ENCODE measurements at regions not wholly inside any gene's neighbourhood (a gene's known extent, or its start where the extent isn't known, plus 50 kb on each side); places are given as distances from the start of the nearest gene placed in this dataset.
A peak's percentile ranks its signal among the peaks of the same experiment; 100 is the strongest.

GRCh38 chr10:7507887-7508726 lies 97.3 kb upstream of the SFMBT2 start:
- DNase-seq, result no peak

DNA sequence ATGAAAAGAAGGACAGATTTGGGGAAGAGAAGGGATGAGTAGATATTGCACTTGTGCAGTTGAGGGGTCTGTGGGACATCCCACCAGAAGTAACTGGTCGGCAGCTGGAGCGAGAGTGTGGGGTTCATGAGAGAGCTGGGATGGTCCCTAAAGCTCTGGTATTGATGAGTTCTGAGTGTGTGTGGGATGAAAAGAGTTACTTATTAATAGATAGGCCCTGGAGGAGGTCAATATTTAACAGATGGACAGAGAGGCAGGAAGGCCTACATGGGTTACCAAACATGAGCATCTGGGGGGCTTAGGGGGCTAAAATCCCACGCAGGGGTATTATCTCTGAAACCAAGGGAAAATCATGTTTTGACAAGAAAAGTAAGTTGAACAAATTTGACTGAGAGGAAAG lies 95.7 kb upstream of the SFMBT2 start:
- no peak for DNase-seq

DNA sequence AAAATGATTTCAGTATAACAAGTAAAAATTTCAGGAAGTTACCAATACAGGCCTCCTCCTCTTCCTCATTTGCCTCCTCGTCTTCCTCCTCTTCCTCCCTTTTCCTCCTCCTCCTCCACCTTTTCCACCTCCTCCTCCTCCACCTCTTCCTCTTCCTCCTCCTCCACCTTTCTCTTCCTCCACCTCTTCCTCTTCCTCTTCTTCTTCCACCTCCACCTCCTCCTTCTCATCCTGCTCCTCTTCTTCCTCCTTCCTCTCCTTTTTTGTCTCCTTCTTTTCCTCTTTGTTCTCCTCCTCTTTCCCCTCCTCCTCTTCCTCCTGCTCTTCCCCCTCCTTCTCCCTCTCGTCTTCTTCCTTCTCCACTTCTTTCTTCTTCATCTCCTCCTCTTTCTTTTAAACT lies 94.4 kb upstream of the SFMBT2 start:
- DNase-seq, result no peak

DNA sequence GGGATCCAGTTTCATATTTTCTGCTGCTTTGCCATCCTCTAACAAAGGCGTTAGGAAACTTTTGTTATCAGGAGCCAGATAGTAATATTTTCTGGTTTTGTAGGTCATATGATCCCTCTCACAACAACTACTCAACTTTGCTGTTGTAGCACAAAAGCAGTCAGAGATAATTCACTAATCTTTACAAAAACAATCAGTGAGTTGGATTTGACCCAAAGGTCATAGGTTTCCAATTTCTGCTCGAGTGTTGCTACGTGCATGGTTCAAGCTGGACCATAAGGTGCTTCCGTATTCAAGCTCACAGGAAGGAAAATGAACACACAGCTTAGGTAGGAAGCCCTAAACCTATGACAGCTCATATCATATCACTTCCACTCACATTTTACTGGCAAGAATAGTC lies 92.4 kb upstream of the SFMBT2 start:
- no peak for DNase-seq

- DNase-seq, result no peak
Observed at GRCh38 chr10:7501157-7501556, 90.3 kb upstream of the SFMBT2 start.

DNA sequence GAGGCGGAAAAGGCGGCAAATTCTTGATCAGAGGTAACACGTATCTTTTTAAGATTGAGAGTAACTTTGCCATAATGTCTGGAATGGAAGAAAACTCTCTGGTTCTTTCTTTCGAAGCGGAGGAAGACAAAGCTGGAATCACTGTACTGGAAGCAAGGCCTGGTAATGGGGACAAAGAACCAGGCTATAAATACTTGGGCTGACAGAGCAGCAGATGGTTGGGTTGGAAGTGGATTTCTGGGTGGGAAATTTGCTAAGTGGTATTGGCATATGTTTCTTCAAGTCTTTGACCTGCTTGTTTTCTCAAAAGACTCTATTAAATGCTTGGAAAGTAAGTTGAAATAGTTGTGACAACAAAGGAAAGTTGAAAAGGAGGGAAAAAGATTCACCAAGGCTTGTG lies 87.3 kb upstream of the SFMBT2 start:
- DNase-seq, result no peak

DNA sequence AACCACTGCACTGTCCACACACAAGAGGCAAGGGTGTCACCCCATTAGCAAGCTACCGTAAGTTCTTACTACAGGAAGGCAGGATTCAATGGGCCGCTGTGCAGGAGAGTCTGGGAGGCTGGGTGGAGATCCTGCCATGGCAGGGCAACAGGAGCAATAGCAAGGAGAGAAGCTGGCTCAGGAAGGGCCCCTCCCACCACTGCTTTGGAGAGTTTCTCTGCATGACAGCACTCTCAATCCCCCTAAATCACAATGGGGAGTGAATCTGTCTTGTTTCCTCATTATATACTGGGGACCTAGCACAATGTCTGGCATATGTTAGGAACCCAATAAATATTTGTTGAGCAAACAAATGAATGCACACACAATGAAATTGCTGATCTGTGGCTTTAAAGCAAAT lies 83.2 kb upstream of the SFMBT2 start:
- no peak for DNase-seq

GRCh38 chr10:7492660-7493046 lies 81.8 kb upstream of the SFMBT2 start:
- no peak for DNase-seq

- DNase-seq, result no peak
Observed at GRCh38 chr10:7491949-7492659, 81.3 kb upstream of the SFMBT2 start.

DNA sequence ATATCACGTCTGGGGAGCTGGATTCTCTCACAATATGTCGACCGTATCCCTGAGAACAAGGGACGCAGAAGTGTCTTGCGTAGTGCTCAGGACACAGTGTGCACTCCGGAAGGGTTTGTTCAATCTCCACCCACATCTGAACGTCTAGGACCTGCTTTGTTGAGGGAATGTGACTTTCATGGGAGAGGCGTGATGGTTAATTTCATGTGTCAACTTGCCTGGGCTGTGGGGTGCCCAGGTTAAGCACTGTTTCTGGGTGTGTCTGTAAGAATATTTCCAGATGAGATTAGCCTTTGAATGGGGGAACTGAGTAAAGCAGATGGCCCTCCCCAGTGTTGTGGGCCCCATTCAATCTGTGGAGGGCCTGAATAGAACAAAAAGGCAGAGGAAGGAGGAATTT lies 80.4 kb upstream of the SFMBT2 start:
- DNase-seq, result no peak

DNA sequence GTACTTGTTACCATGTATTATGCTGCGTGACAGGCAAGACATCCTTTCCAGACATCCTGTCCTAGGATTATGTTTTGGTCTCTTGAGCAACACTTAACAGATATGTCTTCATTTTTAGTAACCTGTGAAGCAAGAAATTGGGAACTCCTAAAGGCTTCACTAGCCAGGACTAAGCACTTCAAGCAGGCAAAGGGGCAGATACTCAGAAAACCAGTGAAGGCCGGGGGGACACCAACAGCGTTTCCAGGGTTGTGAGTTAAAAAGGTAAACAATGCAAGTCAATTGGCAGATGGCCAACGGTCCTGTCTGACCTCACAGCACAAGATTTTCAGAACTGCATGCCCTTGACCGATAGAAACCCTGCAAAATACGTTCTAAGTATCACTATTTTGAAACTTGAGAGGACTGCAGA lies 77.6 kb upstream of the SFMBT2 start:
- DNase-seq, result no peak

GRCh38 chr10:7487528-7487927 lies 76.7 kb upstream of the SFMBT2 start:
- DNase-seq, result no peak

- DNase-seq, result no peak
Observed at GRCh38 chr10:7486528-7486927, 75.7 kb upstream of the SFMBT2 start.

- no peak for DNase-seq
Observed at GRCh38 chr10:7485799-7486198, 75.0 kb upstream of the SFMBT2 start.

- DNase-seq, result no peak
Observed at GRCh38 chr10:7485244-7485556, 74.4 kb upstream of the SFMBT2 start.

GRCh38 chr10:7484456-7485243 lies 73.8 kb upstream of the SFMBT2 start:
- DNase-seq, result peak; percentile 39

DNA sequence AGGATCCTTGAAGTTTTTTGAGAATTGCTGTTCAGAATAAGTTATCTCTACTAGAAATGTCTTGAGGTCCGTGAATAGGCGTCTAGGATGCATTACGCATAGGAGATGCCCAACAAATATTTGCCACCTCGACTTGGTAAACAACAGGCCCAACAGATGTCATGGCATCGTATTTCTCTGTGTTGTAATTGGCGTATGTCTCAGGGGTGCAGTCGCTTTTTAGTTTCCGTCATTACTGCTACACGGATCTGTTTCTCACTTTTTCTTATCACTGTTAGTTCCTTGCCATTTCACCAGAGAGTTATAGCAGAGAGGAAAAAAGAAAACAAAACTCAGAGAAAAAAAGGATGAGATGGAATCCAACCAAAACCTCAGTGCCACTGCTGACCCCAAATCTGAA lies 73.0 kb upstream of the SFMBT2 start:
- DNase-seq, result no peak

- DNase-seq, result no peak
Observed at GRCh38 chr10:7482992-7483391, 72.2 kb upstream of the SFMBT2 start.

DNA sequence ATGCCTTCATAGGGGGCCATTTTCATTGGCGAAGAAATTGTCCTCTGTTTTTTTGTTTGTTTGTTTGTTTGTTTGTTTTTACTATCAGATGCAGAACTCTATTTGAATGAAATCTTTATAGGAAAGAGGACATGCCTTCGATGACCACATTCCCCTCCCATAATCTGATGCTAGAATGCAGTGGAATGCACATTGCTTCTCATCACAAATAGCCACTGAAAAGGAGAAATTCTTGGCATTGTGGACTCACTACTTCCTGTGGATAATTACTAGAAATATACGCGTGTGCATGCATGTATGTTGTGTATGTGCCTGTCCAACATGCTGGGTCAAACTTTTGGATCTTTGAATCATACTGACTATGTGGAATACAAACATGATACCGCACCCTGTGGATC lies 70.5 kb upstream of the SFMBT2 start:
- DNase-seq, result no peak

GRCh38 chr10:7480742-7481367 lies 70.0 kb upstream of the SFMBT2 start:
- no peak for DNase-seq

- DNase-seq, result no peak
Observed at GRCh38 chr10:7479861-7480598, 69.2 kb upstream of the SFMBT2 start.

DNA sequence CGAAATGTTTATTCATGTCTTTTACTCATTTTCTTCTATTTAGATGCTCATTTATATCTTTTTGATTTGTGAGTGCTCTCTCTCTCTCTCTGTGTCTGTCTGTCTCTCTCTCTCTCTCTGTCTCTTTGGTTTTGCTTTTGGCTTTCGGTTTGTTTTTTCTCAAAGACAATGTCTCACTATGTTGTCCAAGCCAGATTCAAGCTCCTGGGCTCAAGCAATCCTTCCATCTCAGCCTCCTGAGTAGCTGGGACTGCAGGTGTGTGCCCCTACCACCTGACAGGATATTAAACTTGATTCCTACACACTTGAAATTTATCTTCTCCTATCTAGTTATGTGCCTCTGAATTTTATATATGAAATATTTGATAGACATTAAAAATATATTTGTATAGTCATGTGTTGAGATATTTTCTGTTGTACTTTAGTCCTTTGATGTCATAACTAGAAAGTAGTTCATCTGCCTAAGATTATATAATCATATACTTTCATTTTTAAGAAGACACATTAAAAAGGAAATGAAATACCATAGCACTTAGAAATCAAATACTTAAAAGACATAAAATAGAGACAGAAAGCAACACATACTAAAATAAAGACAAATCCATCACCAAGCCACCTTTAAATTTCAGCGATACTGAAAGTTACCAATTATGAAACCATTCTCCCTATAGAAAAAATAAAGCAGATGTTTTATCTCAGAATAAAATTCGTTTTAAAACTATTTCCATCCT lies 68.1 kb upstream of the SFMBT2 start:
- DNase-seq, result no peak
